Ishikawa (cell line): ENCODE measurements at regions not wholly inside any gene's neighbourhood (a gene's known extent, or its start where the extent isn't known, plus 50 kb on each side); places are given as distances from the start of the nearest gene placed in this dataset.

Source experiments
- CEBPB ChIP-seq: IDR thresholded peaks from 2 replicates; pipeline ENCODE4 v1.6.1; 2012
- CREB1 ChIP-seq: IDR thresholded peaks from 2 replicates; pipeline ENCODE4 v1.6.1; 2012; ENCODE audit warnings: low read depth
- EGR1 ChIP-seq: IDR thresholded peaks from 2 replicates; pipeline ENCODE4 v1.6.1; 2012
- EP300 ChIP-seq: IDR thresholded peaks from 2 replicates; pipeline ENCODE4 v1.6.1; 2012; ENCODE audit warnings: borderline replicate concordance
- FOXM1 ChIP-seq: IDR thresholded peaks from 2 replicates; pipeline ENCODE4 v1.6.1; 2012; ENCODE audit warnings: low read depth, borderline replicate concordance
- TAF1 ChIP-seq: IDR thresholded peaks from 2 replicates; pipeline ENCODE4 v1.6.1; 2012; ENCODE audit warnings: low read depth, mild to moderate bottlenecking
- TCF12 ChIP-seq: IDR thresholded peaks from 2 replicates; pipeline ENCODE4 v1.6.1; 2012; ENCODE audit warnings: low read depth
- TEAD4 ChIP-seq: IDR thresholded peaks from 2 replicates; pipeline ENCODE4 v1.6.1; 2012
- TF ChIP-seq, protein P1 (sequence below): IDR thresholded peaks from 2 replicates; pipeline ENCODE4 v1.6.1; 2012

DNA sequence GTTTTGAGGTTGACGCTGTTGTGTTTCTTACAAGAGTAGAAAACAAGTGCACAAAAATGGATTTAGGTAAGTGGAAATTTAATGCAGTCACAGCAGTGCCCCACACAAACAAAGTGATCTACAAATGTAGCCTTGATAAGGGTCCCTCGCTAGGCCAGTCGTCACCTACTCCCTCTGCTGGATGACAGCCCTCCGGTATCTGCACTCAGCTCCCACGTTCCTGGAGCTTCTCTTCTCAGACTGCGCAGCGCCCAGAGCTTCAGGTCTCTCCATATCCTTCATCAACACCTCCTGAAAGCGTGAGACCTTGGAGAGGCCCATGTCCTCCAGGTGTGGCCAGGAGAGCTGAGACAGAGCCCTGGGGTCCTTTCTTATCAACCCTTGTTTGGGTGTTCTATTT is 58.3 kb upstream of the MAP3K4 start:
- TF ChIP-seq TCF12 (no peak), EP300 (no peak)

DNA sequence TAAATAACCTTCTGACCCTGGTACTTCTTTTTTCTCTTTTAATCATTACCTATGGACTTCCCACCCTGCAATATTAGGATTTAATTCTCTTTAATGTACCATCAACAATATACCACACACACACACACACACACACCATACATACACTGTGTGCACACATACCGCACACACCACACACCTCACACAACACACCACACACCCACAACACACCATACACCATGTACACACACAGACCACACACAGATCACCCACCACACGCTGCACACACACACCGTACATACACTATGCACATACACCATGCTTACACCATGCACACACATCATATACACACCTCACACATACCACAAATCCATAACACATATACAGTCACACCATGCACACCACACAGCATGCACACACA is 57.4 kb upstream of the MAP3K4 start:
- TF ChIP-seq, protein P1, sequence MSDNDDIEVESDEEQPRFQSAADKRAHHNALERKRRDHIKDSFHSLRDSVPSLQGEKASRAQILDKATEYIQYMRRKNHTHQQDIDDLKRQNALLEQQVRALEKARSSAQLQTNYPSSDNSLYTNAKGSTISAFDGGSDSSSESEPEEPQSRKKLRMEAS: no peak
- TF ChIP-seq CREB1: no peak
- no peak for TF ChIP-seq TAF1

DNA sequence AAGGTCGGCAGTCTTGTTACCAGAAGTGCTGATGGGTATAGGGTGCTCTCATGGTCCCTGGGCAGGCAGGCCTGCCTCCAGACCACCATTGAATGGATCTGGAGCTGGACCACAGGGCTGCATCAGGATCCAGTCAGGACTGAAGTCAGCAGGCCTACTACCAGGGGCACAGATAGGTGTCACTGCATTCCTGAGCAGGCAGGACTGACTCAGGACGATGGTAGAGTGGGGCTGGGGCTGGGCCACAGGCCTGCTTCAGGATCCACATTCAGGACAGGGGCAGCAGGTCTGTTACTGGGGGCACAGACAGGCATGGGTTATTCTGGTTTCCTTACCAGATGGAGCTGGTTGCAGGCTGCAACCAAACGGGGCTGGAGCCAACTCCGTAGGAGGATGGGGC is 51.4 kb upstream of the MAP3K4 start:
- TF ChIP-seq CEBPB (no peak), TAF1 (no peak), TEAD4 (no peak), CREB1 (no peak), FOXM1 (no peak), EGR1 (no peak), EP300 (no peak), TCF12 (no peak)
- TF ChIP-seq, protein P1: no peak
